ENCODE measurements at regions not wholly inside any gene's neighbourhood (a gene's known extent, or its start where the extent isn't known, plus 50 kb on each side); places are given as distances from the start of the nearest gene placed in this dataset.

- TF ChIP-seq CTCF (tag by site-specific recombination; IDR thresholded peaks at IDR 0.05), result no peak
- TF ChIP-seq SP2 (tag by site-specific recombination; IDR thresholded peaks at IDR 0.05), result no peak
- no peak for TF ChIP-seq ZNF488 (tag by site-specific recombination; IDR thresholded peaks at IDR 0.05)
- TF ChIP-seq ZBTB1 (tag by site-specific recombination; IDR thresholded peaks at IDR 0.05), result no peak
- no peak for TF ChIP-seq ZNF239 (tag by site-specific recombination; IDR thresholded peaks at IDR 0.05)
- TF ChIP-seq GLIS1 (tag by site-specific recombination; IDR thresholded peaks at IDR 0.05), result no peak
- no peak for TF ChIP-seq REST (tag by site-specific recombination; IDR thresholded peaks at IDR 0.05)
- TF ChIP-seq ZNF274 (IDR thresholded peaks at IDR 0.05; ENCODE audit: low read length), result no peak
- TF ChIP-seq ZNF274 (tag by site-specific recombination; IDR thresholded peaks at IDR 0.05; ENCODE audit: borderline replicate concordance), result no peak
- no peak for TF ChIP-seq ZNF707 (tag by site-specific recombination; IDR thresholded peaks at IDR 0.05)
Observed at GRCh38 chr5:105460721-105461120, 1898.1 kb upstream of the NUDT12 start.

Measured in HEK293 (cell line).